Esophagus muscularis mucosa (tissue), 3 donors: ENCODE measurements at regions not wholly inside any gene's neighbourhood (a gene's known extent, or its start where the extent isn't known, plus 50 kb on each side); places are given as distances from the start of the nearest gene placed in this dataset.

Experiments
- POLR2A ChIP-seq: fragments of 450-650 bp; IDR thresholded peaks from one replicate; pipeline ENCODE4 v1.6.1; 2017; ENCODE audit warnings: antibody characterized with exemption, moderate library complexity, mild to moderate bottlenecking, low read depth
- TF ChIP-seq, protein P1 (sequence below), 3 experiments: fragments of 200-600 bp in 2 of 3; fragments of 450-650 bp in 1 of 3; sonication (generic) in 2 of 3; IDR thresholded peaks; one replicate each; pipeline ENCODE4 v1.5.1; 2017 to 2019; ENCODE audit warnings: antibody characterized with exemption in 3 of 3, mild to moderate bottlenecking in 2 of 3, moderate library complexity in 1 of 3

DNA sequence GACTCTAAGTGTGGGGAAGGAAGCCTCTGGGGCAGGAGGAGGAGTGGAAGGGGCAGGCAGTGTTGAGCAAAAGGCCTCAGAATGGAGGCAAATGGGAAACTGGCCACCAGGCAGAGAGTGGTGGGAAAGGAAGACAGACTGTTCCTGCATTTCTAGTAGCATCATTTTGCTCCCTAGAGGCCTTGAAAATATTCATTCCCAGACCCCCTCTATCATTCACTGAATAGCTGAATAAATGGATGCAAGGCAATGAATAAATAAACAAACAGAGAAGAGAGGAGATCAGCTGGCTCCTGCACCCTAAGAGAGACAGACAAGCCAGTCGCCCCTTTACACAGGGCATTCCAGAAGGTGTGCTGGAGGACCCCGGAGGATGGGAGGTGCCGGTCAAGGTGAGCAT lies 511.9 kb downstream of the BCOR start:
- TF ChIP-seq, protein P1, sequence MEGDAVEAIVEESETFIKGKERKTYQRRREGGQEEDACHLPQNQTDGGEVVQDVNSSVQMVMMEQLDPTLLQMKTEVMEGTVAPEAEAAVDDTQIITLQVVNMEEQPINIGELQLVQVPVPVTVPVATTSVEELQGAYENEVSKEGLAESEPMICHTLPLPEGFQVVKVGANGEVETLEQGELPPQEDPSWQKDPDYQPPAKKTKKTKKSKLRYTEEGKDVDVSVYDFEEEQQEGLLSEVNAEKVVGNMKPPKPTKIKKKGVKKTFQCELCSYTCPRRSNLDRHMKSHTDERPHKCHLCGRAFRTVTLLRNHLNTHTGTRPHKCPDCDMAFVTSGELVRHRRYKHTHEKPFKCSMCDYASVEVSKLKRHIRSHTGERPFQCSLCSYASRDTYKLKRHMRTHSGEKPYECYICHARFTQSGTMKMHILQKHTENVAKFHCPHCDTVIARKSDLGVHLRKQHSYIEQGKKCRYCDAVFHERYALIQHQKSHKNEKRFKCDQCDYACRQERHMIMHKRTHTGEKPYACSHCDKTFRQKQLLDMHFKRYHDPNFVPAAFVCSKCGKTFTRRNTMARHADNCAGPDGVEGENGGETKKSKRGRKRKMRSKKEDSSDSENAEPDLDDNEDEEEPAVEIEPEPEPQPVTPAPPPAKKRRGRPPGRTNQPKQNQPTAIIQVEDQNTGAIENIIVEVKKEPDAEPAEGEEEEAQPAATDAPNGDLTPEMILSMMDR (IDR thresholded peaks at IDR 0.05), result no peak
- TF ChIP-seq POLR2A, result no peak
